HTR-8/SVneo (cell line): ENCODE measurements at regions not wholly inside any gene's neighbourhood (a gene's known extent, or its start where the extent isn't known, plus 50 kb on each side); places are given as distances from the start of the nearest gene placed in this dataset.
A peak's percentile ranks its signal among the peaks of the same experiment; 100 is the strongest.

ENCODE experiments used
- DNase-seq: peaks from one replicate; pipeline ENCODE4 v3.0.0; 2011; ENCODE audit warnings: low spot score, mixed read lengths; ENCODE audit not compliant: insufficient read length
- FAIRE-seq: peaks from 2 replicates; lab custom pipeline; 2011; peaks lifted over from hg19 to GRCh38; lab: Jason Lieb, UNC

DNA sequence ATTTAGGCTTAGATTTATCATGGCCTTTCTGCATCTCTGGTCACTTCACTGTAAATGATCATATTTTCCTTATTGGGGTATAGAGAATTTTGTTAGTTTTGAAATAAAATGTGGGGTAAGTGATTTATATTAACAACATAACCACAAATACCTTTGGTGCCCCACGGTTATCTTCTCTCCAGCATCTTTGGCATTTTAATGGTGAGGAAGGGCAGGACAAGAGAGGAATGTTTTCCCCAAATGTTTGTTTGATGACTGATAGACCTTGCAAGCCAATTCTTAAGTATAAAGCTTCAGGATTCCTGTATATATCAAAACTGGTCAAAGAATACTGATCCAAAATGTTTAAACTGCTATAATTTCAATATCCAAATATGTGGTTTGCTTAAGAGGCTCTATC is 171.6 kb upstream of the SMLR1 start:
- FAIRE-seq (no peak), DNase-seq (no peak)

DNA sequence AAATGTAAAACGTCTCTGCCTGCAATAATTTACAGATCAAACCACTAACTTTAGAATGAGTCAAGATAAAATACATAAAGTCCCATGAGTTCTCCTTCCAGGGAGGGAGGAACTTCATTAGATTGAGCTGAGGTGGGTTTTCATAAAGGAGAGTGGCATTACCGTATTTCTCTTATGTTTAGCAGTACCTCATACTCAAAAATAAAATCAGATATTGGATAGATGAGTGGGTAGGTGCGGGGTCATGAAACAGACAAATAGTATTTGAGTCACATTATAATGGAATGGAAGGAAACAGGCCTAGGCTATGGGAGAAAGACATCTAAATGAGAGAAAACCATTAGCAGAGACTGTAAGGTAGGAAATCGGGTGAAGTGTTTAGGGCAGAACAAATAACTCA is 166.1 kb upstream of the SMLR1 start:
- no peak for FAIRE-seq

DNA sequence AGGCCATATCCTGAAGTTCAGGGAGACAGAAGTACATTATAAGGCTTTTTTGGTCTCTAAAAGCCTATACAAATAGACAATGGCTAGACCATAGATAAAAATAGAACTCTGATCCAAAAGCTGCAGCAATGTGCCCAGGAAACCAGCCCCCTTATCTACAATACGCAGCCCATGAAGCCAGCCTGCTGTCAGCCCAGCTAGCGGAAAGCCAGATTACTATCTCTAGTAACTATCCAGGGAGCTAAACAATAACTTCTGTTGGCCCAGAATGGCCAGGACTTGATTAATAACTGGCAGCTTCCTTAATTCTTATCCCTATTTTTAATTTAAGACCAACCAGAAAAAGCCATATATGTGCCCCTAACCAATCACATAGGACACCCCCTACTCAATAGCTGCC is 160.4 kb upstream of the SMLR1 start:
- FAIRE-seq = no peak

More for the DNA sequence above, 166.1 kb upstream of the SMLR1 start:
- DNase-seq = no peak

DNA sequence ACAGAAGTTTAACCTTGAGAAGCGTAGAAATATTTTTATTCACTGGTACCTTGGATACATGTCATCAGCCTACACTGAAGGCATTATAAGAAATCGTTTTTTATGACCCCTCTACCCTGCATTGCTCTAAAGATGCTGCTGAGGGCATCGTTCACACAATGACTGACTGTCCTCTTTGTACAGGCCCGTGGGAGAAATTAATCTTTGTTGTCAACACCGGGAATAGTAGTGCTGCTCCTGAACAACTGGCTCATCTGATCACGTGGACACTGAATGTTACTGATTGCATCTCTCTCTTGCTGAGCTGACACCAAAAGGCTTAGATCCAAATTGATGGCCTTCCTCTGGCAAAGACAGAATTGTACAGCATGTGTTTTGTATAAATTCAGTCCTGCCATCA is 157.1 kb upstream of the SMLR1 start:
- DNase-seq (no peak), FAIRE-seq (no peak)

More for the DNA sequence above, 160.4 kb upstream of the SMLR1 start:
- no peak for DNase-seq

DNA sequence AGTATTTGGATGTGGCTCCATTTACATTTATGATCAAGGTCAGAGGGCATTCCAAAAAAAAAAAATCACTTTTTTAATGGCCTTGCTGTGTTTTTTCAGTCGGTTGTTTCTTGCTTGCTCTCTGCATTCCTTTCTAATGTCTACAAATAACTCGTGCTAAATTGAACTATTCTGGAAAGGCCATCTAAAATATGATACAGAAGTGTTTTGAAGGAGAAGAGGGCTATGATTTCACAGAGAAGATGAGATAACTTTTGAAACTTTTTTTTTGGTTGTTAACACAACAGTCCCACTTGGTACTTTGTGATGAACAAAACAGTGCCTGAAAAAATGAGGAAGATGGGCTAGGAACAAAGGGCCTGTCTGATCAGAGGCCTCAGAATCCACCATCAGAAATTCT is 156.1 kb upstream of the SMLR1 start:
- FAIRE-seq (no peak), DNase-seq (no peak)

DNA sequence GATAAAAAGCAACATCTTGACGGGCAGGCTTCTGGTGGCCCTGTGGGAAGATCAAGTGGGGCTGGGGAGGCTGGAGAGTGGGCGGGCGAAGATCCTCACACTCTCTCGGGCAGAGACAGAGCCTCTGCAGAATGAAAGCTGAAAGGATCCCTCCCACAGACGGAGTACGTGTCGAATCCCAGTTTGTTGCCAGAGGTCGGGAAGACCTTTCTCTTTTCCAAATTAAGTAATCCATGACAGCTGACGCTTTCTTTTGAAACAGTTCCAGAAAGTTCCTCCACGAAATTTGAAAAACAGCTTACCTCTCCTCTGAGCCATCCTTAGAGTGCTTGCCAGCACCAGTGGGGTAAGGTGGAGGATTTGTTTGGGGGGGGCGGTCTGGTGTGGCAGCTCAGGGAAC is 155.6 kb upstream of the SMLR1 start:
- DNase-seq (no peak), FAIRE-seq (no peak)

DNA sequence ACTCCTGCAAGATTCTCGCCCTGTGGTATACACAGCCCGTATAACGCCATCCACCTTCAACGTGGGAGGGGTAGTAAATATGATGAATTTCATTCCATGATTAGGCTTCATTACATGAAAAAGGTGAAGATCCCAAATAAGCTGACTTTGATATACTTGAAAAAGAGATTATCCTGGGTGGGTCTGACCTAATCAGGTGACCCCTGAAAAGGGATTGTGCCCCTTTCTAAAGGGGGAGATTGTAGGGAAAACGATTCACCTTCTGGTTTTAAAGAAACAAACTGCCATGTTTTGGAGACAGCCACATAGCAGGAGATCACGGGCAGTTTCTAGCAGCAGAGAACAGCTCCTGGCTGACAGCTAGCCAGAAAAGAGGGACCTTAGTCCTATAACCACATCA is 155.1 kb upstream of the SMLR1 start:
- DNase-seq (no peak), FAIRE-seq (no peak)

DNA sequence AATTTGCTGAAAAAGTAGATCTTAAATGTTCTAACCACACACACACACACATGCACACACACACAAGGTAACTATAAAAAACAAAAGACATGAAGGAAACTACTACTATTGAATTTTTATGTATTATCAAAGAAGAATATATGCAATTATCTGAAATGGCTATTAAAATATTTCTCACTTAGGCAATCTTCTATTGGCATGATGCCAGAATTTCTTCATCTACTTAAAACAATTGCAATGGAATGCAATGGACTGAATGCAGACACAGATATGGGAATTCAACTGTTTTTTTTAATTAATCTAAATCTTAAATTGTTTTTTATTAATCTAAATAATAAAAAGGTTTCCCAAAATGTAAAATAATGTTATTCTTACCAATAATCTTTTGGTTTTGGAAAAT is 152.6 kb upstream of the SMLR1 start:
- no peak for FAIRE-seq
- DNase-seq = no peak

DNA sequence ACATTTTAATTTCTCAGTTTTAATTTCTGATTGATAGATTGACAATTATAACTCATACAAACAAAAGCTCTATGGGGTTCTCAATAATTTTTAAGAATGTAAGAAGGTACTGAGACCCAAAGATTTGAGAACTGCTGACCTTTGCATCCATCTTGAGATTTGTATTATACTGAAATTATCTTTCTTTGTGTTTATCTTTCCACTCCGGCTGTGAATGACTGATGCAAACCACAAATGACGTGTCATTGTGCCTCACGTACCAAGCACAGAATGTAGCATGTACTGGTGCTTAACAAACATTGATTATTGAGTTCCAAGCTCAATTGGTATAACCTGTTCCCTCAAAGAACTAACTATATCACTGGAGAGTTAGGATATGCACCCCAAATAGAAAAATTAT is 152.1 kb upstream of the SMLR1 start:
- FAIRE-seq = no peak
- no peak for DNase-seq

DNA sequence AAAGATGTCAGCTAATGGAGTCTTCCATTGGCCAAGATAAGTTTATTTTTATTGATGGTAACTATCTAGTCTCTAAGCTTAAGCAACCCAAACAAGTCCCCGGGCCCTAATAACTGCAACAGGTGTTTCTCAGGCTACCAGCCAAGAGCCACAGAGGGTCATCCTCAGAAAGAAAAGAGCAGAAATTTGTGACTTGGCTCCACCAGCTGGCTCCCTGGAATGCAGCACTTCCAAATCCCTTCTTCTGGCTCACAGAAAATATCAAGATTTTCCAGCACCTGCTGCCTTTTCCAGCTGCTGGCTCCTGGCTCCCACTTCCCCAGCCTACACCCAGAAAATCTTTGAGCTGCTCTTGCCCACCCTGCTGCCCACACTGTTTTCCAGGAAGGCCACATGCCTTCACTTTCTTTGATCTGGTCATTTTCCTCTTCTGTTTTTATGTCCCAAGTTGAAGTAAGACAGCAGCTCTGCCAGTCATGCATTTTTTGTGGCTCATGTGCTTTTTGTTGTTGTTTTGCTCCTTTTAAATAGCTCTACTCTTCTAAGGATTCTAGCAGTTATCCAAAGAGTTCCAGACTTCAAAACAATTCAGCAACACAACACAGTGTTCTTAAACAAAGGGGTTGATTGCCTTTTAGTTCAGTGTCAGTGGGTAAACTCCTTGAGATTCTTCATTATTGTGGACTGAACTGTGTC is 151.0 kb upstream of the SMLR1 start:
- FAIRE-seq = no peak
- no peak for DNase-seq

DNA sequence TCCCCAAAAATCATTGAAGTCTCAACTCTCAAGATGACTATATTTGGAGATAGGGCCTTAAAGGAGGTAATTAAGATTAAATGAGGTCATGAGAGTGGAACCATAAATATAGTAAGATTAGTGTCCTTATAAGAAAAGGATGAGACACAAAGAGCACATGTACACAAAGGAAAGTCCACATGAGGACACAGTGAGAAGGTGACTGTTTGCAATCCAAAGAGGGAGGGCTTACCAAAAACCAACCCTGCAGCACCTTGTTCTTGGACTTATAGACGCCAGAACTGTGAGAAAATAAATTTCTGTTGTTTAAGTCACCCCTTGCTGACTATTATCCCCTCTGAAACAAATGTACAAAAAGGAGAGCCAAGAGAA is 150.4 kb upstream of the SMLR1 start:
- no peak for FAIRE-seq
- DNase-seq = no peak

DNA sequence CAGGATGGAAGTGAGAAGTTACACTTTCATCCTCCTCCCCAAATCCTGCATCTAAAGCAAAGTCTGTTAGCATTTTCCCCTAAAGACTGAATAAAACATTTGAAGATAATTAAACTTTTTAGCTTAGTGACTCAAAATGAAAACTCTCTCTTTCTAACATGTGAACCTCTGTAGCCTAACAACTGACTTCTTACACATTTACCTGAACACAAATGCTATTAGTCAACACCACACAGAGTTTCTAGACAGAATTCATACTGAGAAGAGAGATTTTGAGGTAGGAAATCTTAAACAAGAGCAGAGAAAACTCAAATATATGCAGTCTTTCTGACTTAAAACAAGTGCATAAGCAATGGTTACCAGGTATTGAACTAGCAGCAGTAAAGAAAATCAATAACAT is 149.9 kb upstream of the SMLR1 start:
- DNase-seq (no peak), FAIRE-seq (no peak)

DNA sequence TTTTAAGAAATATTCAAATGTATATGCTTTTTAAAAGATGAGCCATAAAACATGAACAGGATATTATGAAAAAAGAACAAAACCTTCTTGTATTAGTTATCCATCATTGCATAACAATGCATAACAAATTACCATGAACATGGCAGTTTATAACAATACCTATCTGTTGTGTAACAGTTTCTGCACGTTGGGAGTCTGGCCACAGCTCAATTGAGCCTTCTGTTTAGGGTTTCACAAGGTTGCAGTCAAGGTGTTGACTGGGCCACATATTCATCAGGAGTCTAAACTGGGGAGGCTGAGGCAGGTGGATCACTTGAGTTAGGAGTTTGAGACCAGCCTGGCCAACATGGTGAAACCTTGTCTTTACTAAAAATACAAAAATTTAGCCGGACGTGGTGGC is 149.4 kb upstream of the SMLR1 start:
- DNase-seq (no peak), FAIRE-seq (no peak)

DNA sequence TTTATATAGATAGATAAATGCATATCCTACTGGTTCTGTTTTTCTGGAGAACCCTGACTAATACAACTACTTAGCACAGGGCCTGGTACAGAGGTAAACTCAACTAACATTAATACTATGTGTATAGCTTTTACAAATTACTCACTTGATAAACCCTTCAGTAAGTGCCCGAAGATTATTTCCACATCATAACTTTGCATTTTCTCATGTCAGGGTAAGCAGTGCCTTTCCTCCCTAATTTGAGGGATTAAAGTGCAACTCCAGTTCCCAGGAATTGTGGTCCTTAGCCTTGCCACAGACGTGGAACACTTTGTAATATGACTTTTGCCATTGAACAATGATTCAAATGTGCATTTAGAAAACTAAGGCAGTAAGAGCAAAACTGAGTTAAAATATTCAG is 147.5 kb upstream of the SMLR1 start:
- FAIRE-seq (no peak), DNase-seq (no peak)

DNA sequence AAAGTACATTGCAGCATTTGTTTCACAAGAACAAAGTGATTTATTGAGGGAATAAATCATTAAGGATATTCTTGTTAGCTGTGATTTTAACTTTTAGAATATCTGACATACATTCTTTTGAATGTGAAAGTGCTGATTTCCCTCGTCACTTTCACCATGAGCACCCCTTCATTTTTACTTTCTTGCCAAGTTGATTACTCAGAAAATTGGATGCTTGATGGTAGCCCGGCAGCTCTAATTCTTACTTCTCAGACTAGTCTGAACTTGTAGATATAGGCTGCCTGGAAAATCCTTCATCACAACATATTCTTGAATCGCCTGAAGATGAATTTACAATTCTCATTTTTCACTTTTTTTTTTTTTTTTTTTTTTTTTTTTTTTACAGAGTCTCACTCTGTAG is 147.1 kb upstream of the SMLR1 start:
- FAIRE-seq (no peak), DNase-seq (no peak)

DNA sequence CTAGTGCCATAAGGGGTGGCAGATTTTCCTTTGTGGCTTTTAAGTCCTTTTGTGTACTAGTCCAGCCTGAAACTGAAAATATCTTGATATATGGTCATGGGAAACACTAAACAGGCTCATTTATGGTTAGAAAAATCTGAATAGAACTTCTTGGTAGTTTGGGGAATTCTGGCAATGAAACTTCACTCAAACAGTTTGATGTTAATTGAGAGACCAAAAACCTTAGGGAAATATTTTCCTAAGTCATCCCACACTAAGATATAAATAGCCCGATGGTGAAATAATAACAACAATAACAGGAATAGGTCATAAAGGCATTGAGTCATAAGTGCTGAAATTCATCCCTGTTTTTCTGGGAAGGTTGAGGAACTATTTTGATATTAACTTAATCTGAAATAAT is 146.2 kb upstream of the SMLR1 start:
- DNase-seq (peak; percentile 34), FAIRE-seq (no peak)

DNA sequence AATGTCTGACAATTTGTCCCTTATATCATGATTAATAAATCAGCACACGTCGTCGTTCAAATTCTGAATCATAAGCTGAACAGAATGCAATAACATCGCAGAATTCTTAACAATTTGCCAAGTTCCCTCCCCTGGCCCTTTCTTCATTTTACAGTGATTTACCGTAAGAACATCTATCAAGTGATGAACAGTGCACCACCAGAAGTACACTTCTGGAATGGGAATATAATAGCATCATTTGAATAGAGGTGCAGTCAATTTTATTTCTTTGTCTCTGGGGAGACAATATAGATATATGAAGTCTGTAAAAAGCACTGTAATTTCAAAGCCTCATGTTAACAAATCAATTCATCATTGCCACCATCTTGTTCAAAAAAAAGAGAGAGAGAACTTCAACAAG is 145.1 kb upstream of the SMLR1 start:
- DNase-seq = no peak
- FAIRE-seq = no peak

DNA sequence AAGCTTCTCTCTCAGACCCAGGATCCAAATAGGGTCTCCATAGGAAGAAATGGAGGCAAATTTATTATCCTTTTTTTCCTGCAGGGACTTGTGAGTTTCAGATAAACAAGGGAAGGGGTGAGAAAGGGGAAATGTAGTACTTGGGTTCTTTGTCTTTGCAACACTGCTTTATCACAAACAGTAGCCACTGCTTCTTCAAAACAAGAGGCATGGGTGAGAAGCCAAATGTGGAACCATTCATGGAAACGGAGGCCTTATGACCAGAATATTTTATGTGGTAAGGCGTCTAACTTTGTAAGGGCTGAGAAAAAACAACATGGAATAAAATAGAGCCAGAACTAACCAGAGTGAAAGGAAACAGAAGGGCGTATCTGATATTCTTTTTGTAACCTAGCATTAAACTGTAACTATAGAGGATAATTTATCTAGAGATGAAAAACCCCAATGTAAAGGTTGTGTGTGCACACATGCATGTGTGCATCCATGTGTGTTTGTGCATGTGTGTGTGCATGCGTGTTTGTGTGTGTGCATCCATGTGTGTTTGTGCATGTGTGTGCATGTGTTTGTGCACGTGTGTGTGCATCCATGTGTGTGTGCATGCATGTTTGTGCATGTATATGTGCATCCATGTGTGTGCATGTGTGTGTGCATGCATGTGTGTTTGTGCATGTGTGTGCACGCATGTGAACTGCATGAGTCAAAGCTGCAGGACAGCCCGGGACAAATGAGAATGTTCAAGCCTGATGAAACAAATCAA is 143.3 kb upstream of the SMLR1 start:
- FAIRE-seq (peak; percentile 84), DNase-seq (no peak)

DNA sequence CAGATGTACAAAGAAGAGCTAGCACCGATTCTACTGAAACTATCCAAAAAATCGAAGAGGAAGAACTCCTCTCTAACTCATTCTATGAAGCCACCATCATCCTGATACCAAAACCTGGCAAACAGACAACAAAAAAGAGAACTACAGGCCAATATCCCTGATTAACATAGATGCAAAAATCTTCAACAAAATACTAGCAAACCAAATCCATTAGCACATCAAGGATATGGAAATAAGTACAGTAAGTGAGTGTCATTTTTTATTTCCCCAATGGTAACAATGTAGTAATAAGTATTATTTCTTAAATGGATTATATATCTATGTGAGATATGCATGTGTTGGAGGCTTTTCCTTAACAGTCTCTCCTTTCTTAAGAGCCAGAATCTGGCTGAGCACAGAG is 134.5 kb upstream of the SMLR1 start:
- no peak for DNase-seq
- no peak for FAIRE-seq

DNA sequence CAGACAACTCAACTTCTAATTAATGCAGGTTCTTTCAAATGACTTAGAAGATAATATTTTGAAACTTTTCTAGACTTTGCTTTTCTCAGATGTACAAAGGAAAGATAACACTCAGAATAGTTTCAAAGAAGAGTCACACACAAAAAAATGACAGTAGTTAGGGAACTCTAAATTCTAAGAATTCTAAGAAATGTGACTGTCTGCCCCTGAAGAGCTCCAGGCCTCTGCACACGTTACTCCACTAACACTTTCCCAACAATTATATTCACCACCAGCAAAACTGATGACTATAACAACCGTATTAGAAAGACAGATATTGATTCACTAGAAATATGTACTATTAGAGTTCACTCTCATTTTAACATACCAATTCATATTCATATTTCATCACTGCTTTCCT is 133.3 kb upstream of the SMLR1 start:
- FAIRE-seq (no peak), DNase-seq (no peak)

DNA sequence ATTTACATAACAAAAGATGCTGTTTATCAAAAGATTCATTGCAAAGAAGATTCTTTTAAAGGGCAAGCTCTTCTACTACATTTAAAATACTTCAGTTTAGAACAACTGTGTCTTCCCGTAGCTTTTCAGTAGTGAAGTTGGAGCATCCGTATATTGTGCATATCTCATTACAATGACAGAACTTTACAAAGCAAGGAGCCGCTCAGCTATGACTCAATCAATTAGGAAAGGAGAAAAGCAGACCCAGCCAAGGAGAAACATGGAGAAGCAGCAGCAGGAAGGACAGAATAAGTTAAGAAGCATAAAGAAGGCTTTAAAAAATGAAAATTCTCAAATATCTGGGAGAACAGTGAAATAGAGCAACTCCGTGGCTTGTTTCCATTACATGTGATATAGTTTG is 132.6 kb upstream of the SMLR1 start:
- FAIRE-seq = no peak
- DNase-seq = no peak

DNA sequence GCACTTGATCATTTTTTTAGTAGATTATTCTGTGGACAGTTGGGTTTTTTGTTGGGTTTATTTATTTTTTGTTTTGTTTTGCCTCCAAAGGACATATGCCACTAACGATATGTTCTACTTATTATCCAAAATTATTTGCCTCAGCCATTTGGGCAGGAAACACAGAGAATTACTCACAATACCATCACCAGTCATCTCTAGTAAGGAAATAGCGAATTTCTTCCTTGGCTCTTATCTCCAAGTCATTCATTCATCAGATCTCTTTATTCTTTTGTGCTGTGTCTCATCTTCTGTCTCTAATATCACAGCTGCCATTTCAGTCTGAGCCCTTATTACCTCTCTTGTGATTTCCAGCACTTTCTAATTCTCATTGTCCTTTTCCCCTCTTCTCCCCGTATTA is 130.4 kb upstream of the SMLR1 start:
- DNase-seq (no peak), FAIRE-seq (no peak)
